ENCODE measurements at regions not wholly inside any gene's neighbourhood (a gene's known extent, or its start where the extent isn't known, plus 50 kb on each side); places are given as distances from the start of the nearest gene placed in this dataset.

GRCh38 chr6:126551832-126552231, 211.9 kb downstream of the CENPW start:
- TF ChIP-seq, protein P1, sequence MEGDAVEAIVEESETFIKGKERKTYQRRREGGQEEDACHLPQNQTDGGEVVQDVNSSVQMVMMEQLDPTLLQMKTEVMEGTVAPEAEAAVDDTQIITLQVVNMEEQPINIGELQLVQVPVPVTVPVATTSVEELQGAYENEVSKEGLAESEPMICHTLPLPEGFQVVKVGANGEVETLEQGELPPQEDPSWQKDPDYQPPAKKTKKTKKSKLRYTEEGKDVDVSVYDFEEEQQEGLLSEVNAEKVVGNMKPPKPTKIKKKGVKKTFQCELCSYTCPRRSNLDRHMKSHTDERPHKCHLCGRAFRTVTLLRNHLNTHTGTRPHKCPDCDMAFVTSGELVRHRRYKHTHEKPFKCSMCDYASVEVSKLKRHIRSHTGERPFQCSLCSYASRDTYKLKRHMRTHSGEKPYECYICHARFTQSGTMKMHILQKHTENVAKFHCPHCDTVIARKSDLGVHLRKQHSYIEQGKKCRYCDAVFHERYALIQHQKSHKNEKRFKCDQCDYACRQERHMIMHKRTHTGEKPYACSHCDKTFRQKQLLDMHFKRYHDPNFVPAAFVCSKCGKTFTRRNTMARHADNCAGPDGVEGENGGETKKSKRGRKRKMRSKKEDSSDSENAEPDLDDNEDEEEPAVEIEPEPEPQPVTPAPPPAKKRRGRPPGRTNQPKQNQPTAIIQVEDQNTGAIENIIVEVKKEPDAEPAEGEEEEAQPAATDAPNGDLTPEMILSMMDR (IDR thresholded peaks at IDR 0.05 in 2 of 3, conservative IDR thresholded peaks at IDR 0.05 in 1 of 3; ENCODE audit: borderline replicate concordance in 1 of 3, insufficient read depth in 1 of 3, low read depth in 2 of 3, low read length in 2 of 3): no peak
- TF ChIP-seq POLR2A (IDR thresholded peaks at IDR 0.05; ENCODE audit: borderline replicate concordance, extremely low read depth, insufficient read depth, insufficient read length): no peak
- no peak for TF ChIP-seq POLR2AphosphoS5 (IDR thresholded peaks at IDR 0.05; ENCODE audit: low read depth, low read length)
- no peak for TF ChIP-seq EZH2 (IDR thresholded peaks at IDR 0.05)
- TF ChIP-seq JUND (IDR thresholded peaks at IDR 0.05): no peak
- no peak for TF ChIP-seq MAX (IDR thresholded peaks at IDR 0.05)
- TF ChIP-seq EZH2phosphoT487 (IDR thresholded peaks at IDR 0.05; ENCODE audit: borderline replicate concordance): no peak
- no peak for TF ChIP-seq REST (IDR thresholded peaks at IDR 0.05; ENCODE audit: low read depth)
- TF ChIP-seq RAD21 (IDR thresholded peaks at IDR 0.05; ENCODE audit: low read depth): no peak
- TF ChIP-seq, protein P2, sequence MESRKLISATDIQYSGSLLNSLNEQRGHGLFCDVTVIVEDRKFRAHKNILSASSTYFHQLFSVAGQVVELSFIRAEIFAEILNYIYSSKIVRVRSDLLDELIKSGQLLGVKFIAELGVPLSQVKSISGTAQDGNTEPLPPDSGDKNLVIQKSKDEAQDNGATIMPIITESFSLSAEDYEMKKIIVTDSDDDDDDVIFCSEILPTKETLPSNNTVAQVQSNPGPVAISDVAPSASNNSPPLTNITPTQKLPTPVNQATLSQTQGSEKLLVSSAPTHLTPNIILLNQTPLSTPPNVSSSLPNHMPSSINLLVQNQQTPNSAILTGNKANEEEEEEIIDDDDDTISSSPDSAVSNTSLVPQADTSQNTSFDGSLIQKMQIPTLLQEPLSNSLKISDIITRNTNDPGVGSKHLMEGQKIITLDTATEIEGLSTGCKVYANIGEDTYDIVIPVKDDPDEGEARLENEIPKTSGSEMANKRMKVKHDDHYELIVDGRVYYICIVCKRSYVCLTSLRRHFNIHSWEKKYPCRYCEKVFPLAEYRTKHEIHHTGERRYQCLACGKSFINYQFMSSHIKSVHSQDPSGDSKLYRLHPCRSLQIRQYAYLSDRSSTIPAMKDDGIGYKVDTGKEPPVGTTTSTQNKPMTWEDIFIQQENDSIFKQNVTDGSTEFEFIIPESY (IDR thresholded peaks at IDR 0.05; ENCODE audit: extremely low read depth, insufficient replicate concordance, low read length): no peak
- no peak for TF ChIP-seq SP1 (IDR thresholded peaks at IDR 0.05; ENCODE audit: low read depth)
- no peak for TF ChIP-seq CBX3 (IDR thresholded peaks at IDR 0.05; ENCODE audit: low read depth)
- TF ChIP-seq, protein P3, sequence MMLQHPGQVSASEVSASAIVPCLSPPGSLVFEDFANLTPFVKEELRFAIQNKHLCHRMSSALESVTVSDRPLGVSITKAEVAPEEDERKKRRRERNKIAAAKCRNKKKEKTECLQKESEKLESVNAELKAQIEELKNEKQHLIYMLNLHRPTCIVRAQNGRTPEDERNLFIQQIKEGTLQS (IDR thresholded peaks at IDR 0.05): no peak
- TF ChIP-seq SIN3A (IDR thresholded peaks at IDR 0.05; ENCODE audit: low read depth): no peak
